GM12878 (cell line): ENCODE measurements at regions not wholly inside any gene's neighbourhood (a gene's known extent, or its start where the extent isn't known, plus 50 kb on each side); places are given as distances from the start of the nearest gene placed in this dataset.

Experiments
- ATAC-seq: fragments of 200-7000 bp; cut with Tn5 transposase; 3 replicates; pipeline ENCODE4 v1.9.1; 2020; ENCODE audit warnings: mild to moderate bottlenecking, moderate library complexity
- BruUV-seq: library from RNA; stranded (reverse); fragments of 400-500 nt; replicated peaks from 2 replicates; lab custom pipeline; 2021; lab: Mats Ljungman, UMichigan
- CTCF ChIA-PET: fragments of 300-600 bp; sonication (Branson Sonifier 250); formaldehyde crosslinking; extraction: SDS; loops from one replicate; lab custom pipeline; 2021; ENCODE audit warnings: inconsistent platforms; lab: Yijun Ruan, JAX
- POLR2A ChIA-PET: fragments of 350-600 bp; formaldehyde crosslinking; extraction: SDS; loops from one replicate; lab custom pipeline; 2021; ENCODE audit warnings: inconsistent platforms; lab: Charles Lee
- RAD21 ChIA-PET: fragments of 300-600 bp; sonication (Branson Sonifier 250); formaldehyde crosslinking; loops from one replicate; lab custom pipeline; 2023; ENCODE audit warnings: antibody characterized with exemption; ENCODE audit not compliant: unreplicated experiment; lab: Charles Lee
- SMC1A ChIA-PET: fragments of 300-600 bp; sonication (Branson Sonifier 250); formaldehyde crosslinking; loops from one replicate; lab custom pipeline; 2023; ENCODE audit not compliant: unreplicated experiment, uncharacterized antibody; lab: Charles Lee
- DNase-seq: peaks from one replicate; pipeline ENCODE4 v3.0.0-alpha.2; 2011; ENCODE audit warnings: low read depth, low spot score
- FAIRE-seq: peaks from 3 replicates; lab custom pipeline; 2011; peaks lifted over from hg19 to GRCh38; lab: Jason Lieb, UNC
- H2AFZ ChIP-seq: 2 replicates; pipeline ENCODE4 v1.6.0; 2011; ENCODE audit warnings: low read depth, low read length, control low read depth; ENCODE audit not compliant: control insufficient read depth
- H3K27ac ChIP-seq: 2 replicates; pipeline ENCODE4 v1.5.1; 2011; ENCODE audit warnings: control low read depth; ENCODE audit not compliant: control insufficient read depth, insufficient read depth
- H3K27me3 ChIP-seq, 2 experiments: replicated peaks in 1 of 2; 2 replicates each; pipeline versions ENCODE4 v1.6.0 to v1.6.1; 2011; ENCODE audit warnings: low read length in 1 of 2; ENCODE audit not compliant: control insufficient read depth in 2 of 2, insufficient read depth in 2 of 2
- H3K36me3 ChIP-seq, 2 experiments: 2 replicates each; pipeline ENCODE4 v1.5.1; 2011; ENCODE audit warnings: low read length in 1 of 2; ENCODE audit not compliant: control insufficient read depth in 2 of 2, insufficient read depth in 2 of 2
- H3K4me1 ChIP-seq: 2 replicates; pipeline ENCODE4 v1.6.1; 2011; ENCODE audit warnings: mild to moderate bottlenecking, low read length, moderate library complexity, mixed read lengths; ENCODE audit not compliant: control insufficient read depth, insufficient read depth
- H3K4me2 ChIP-seq: 2 replicates; pipeline ENCODE4 v1.6.0; 2011; ENCODE audit warnings: control low read depth; ENCODE audit not compliant: control insufficient read depth, insufficient read depth
- H3K4me3 ChIP-seq: fragments of 200-600 bp; sonication (generic); 2 replicates; pipeline ENCODE4 v1.5.1; 2016
- H3K79me2 ChIP-seq: 2 replicates; pipeline ENCODE4 v1.6.0; 2011; ENCODE audit warnings: low read length; ENCODE audit not compliant: control insufficient read depth, insufficient read depth
- H3K9ac ChIP-seq: 2 replicates; pipeline ENCODE4 v1.8.0; 2011; ENCODE audit warnings: low read length, control low read depth, mixed read lengths; ENCODE audit not compliant: control insufficient read depth, insufficient read depth
- H3K9me3 ChIP-seq: replicated peaks from 3 replicates; pipeline ENCODE4 v1.5.1; 2011; ENCODE audit warnings: mild to moderate bottlenecking, low read length; ENCODE audit not compliant: control insufficient read depth, insufficient read depth
- H4K20me1 ChIP-seq: 2 replicates; pipeline ENCODE4 v1.6.0; 2011; ENCODE audit not compliant: control insufficient read depth, insufficient read depth
- FOS ChIP-seq: IDR thresholded peaks from 3 replicates; pipeline ENCODE4 v1.6.1; 2011; ENCODE audit warnings: borderline replicate concordance; ENCODE audit not compliant: insufficient read length; ENCODE audit errors: extremely low read depth
- IKZF2 ChIP-seq, 2 experiments: fragments of 450-650 bp; IDR thresholded peaks; 2 replicates each; pipeline ENCODE4 v1.6.1; 2017; ENCODE audit warnings: mild to moderate bottlenecking in 2 of 2, moderate library complexity in 2 of 2
- MXI1 ChIP-seq: fragments of 150-350 bp; IDR thresholded peaks from 2 replicates; pipeline ENCODE4 v1.6.1; 2011; ENCODE audit warnings: low read depth, mild to moderate bottlenecking, inconsistent platforms, low read length, improper control_type of control experiment
- NR2F1 ChIP-seq: fragments of 450-650 bp; conservative IDR thresholded peaks from 2 replicates; pipeline ENCODE4 v1.6.1; 2017; ENCODE audit warnings: mild to moderate bottlenecking
- POLR2AphosphoS2 ChIP-seq: IDR thresholded peaks from 2 replicates; pipeline ENCODE4 v1.6.1; 2011; ENCODE audit warnings: low read depth, mild to moderate bottlenecking, low read length, improper control_type of control experiment, moderate library complexity
- POLR2AphosphoS5 ChIP-seq: IDR thresholded peaks from 2 replicates; pipeline ENCODE4 v1.6.1; 2011; ENCODE audit warnings: mild to moderate bottlenecking, low read length, inconsistent platforms
- RBBP5 ChIP-seq: fragments of 200-600 bp; sonication (generic); conservative IDR thresholded peaks from 2 replicates; pipeline ENCODE4 v1.6.1; 2016
- STAT1 ChIP-seq: fragments of 450-650 bp; conservative IDR thresholded peaks from 2 replicates; pipeline ENCODE4 v1.6.1; 2014; ENCODE audit warnings: antibody characterized with exemption, mild to moderate bottlenecking
- ZBTB11 ChIP-seq: fragments of 450-650 bp; formaldehyde crosslinking; IDR thresholded peaks from 2 replicates; pipeline ENCODE4 v1.5.0; 2022; ENCODE audit warnings: mild to moderate bottlenecking, missing genetic modification characterization
- ZSCAN29 ChIP-seq: fragments of 450-650 bp; IDR thresholded peaks from 2 replicates; pipeline ENCODE4 v1.6.1; 2017; ENCODE audit warnings: mild to moderate bottlenecking, moderate library complexity
- WGBS: methylation state at CpG from one replicate; pipeline ENCODE4 v1.1.6; 2016; ENCODE audit warnings: low lambda C conversion rate; ENCODE audit not compliant: insufficient replicate concordance, insufficient coverage; ENCODE audit errors: missing lambda C conversion rate; 5-methylcytosine and 5-hydroxymethylcytosine counted together
- in situ Hi-C: fragments of 300-500 bp; cut with MboI; formaldehyde crosslinking; loops from 9 replicates; pipeline ENCODE4 v1.14.3; 2018; ENCODE audit warnings: mixed read lengths
- intact Hi-C: fragments of 100-400 bp; cut with micrococcal nuclease; formaldehyde crosslinking; loops from one replicate; pipeline ENCODE4 v1.14.2; 2022; ENCODE audit not compliant: unreplicated experiment

GRCh38 chr10:3996697-3997096, 211.7 kb upstream of the KLF6 start (continued):
- TF ChIP-seq MXI1 (no peak), STAT1 (no peak)

- ChIA-PET CTCF (no interaction called here), POLR2A (no interaction called here), SMC1A (interaction anchor here (0.6 kb wide), 1 partner anchor 240 kb away, joined by 3 read pairs; no protein-coding TSS in a partner anchor), RAD21 (interaction anchor here (1.7 kb wide), 1 partner anchor 13 kb away, joined by 5 read pairs; no protein-coding TSS in a partner anchor)
- no peaks in the 10 kb centered on the region for H3K4me1 ChIP-seq
- ATAC-seq: no peak
- no peak overlapping the region for H3K9ac ChIP-seq
- intact Hi-C loops (no loop called here), in situ Hi-C loops (no loop called here)
- no peak for DNase-seq
- no peak overlapping the region for H2AFZ ChIP-seq
- no peak overlapping the region for H3K27ac ChIP-seq
- no peak for TF ChIP-seq IKZF2 (IDR thresholded peaks at IDR 0.05)
- no peak for TF ChIP-seq ZBTB11 (CRISPR knock-in tag)
- TF ChIP-seq POLR2AphosphoS5: no peak
- TF ChIP-seq RBBP5: no peak
- TF ChIP-seq ZSCAN29: no peak
- TF ChIP-seq FOS: no peak
- TF ChIP-seq NR2F1: no peak
- no peak for TF ChIP-seq POLR2AphosphoS2
- no peak for FAIRE-seq
- H3K4me2 ChIP-seq: no peak overlapping the region
- no peak overlapping the region for H3K4me3 ChIP-seq
- no TSS peak for BruUV-seq
- H4K20me1 ChIP-seq: no peaks in the 10 kb centered on the region
- no peaks in the 10 kb centered on the region for H3K27me3 ChIP-seq
- H3K79me2 ChIP-seq: no peaks in the 10 kb centered on the region
- 54% methylated on average over 8 of the region's 8 CpGs for WGBS
- no peaks in the 10 kb centered on the region for H3K9me3 ChIP-seq
- H3K36me3 ChIP-seq: no peaks in the 10 kb centered on the region
Measured at GRCh38 chr10:3995302-3996210, 210.5 kb upstream of the KLF6 start.
